Caco-2 (cell line): ENCODE measurements at regions not wholly inside any gene's neighbourhood (a gene's known extent, or its start where the extent isn't known, plus 50 kb on each side); places are given as distances from the start of the nearest gene placed in this dataset.

Experiments
- BruUV-seq: library from RNA; stranded (reverse); fragments of 400-500 nt; replicated peaks from 2 replicates; lab custom pipeline; 2021; lab: Mats Ljungman, UMichigan
- CTCF ChIA-PET: fragments of 300-600 bp; sonication (Branson Sonifier 250); formaldehyde crosslinking; loops from one replicate; lab custom pipeline; 2022; ENCODE audit warnings: antibody characterized with exemption; lab: Charles Lee
- POLR2A ChIA-PET: fragments of 300-600 bp; sonication (Branson Sonifier 250); formaldehyde crosslinking; loops from one replicate; lab custom pipeline; 2022; ENCODE audit warnings: antibody characterized with exemption; lab: Charles Lee
- DNase-seq, 2 experiments: peaks; one replicate each; pipeline versions ENCODE4 v3.0.0 to v3.0.0-alpha.2; 2020 to 2022
- H3K27me3 ChIP-seq: replicated peaks from 2 replicates; pipeline ENCODE4 v1.6.0; 2011; ENCODE audit warnings: low read length; ENCODE audit not compliant: control insufficient read depth, insufficient read depth
- H3K36me3 ChIP-seq: 2 replicates; pipeline ENCODE4 v1.5.1; 2011; ENCODE audit warnings: low read length; ENCODE audit not compliant: control insufficient read depth, insufficient read depth
- H3K4me1 ChIP-seq: fragments of 250-450 bp; sonication (Bioruptor Pico); 2 replicates; pipeline ENCODE4 v1.5.1; 2020; ENCODE audit warnings: mild to moderate bottlenecking
- H3K4me3 ChIP-seq: 2 replicates; pipeline ENCODE4 v1.5.1; 2011; ENCODE audit warnings: low read depth, mild to moderate bottlenecking, control low read depth, low read length
- H3K9me3 ChIP-seq: fragments of 250-450 bp; sonication (Bioruptor Pico); 2 replicates; pipeline ENCODE4 v1.5.1; 2020; ENCODE audit warnings: mild to moderate bottlenecking, moderate library complexity
- H3K27ac Mint-ChIP-seq: one replicate; pipeline ENCODE4 v1.8.0; 2022; ENCODE audit warnings: mixed read lengths; ENCODE audit not compliant: unreplicated experiment
- H3K27me3 Mint-ChIP-seq: one replicate; pipeline ENCODE4 v1.8.0; 2022; ENCODE audit warnings: mixed read lengths; ENCODE audit not compliant: insufficient read depth, unreplicated experiment
- H3K36me3 Mint-ChIP-seq: one replicate; pipeline ENCODE4 v1.8.0; 2022; ENCODE audit warnings: mild to moderate bottlenecking, mixed read lengths; ENCODE audit not compliant: insufficient read depth, unreplicated experiment
- H3K4me1 Mint-ChIP-seq: one replicate; pipeline ENCODE4 v1.8.0; 2022; ENCODE audit warnings: low read depth, mixed read lengths; ENCODE audit not compliant: unreplicated experiment
- H3K4me3 Mint-ChIP-seq: one replicate; pipeline ENCODE4 v1.8.0; 2022; ENCODE audit warnings: mild to moderate bottlenecking, moderate library complexity, mixed read lengths; ENCODE audit not compliant: unreplicated experiment
- H3K9me3 Mint-ChIP-seq: one replicate; pipeline ENCODE4 v1.8.0; 2022; ENCODE audit warnings: mixed read lengths; ENCODE audit not compliant: unreplicated experiment
- intact Hi-C: fragments of 100-400 bp; cut with micrococcal nuclease; formaldehyde crosslinking; loops from one replicate; pipeline ENCODE4 v1.10.0; 2022; ENCODE audit not compliant: unreplicated experiment
- TF ChIP-seq, protein P1 (sequence below), 2 experiments: fragments of 200-600 bp in 1 of 2; IDR thresholded peaks; 1 replicate in 1 of 2; 2 replicates in 1 of 2; pipeline versions ENCODE4 v1.5.1 to v1.8.0; 2011 to 2022; ENCODE audit warnings: antibody characterized with exemption in 1 of 2, control low read depth in 1 of 2, inconsistent platforms in 1 of 2, low read depth in 1 of 2, low read length in 1 of 2, mild to moderate bottlenecking in 1 of 2, moderate library complexity in 1 of 2; ENCODE audit not compliant: insufficient read depth in 1 of 2, severe bottlenecking in 1 of 2, unreplicated experiment in 1 of 2

DNA sequence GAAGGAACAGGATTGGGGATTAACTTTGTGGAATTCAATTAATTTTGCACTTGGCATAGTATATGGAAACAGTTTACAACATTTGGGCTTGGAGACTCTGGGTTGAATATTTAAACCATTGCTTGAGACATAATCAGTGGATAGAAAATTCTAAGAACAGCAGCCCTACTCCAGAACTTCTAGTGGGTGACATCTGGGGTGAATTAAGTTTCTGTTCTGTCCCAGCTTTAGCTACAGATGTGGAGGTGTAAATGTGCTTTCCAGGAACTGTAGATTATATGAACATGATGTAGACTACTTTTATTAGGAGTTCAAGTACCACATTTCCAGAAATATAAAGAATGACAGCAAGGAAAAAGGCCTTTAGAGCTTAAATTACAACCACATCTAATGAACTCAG, 51.9 kb upstream of the SKAP2 start:
- no peak for DNase-seq
- Histone ChIP-seq H3K9me3 (no peaks in the 10 kb centered on the region), H3K36me3 (no peaks in the 10 kb centered on the region), H3K27me3 (no peaks in the 10 kb centered on the region), H3K4me1 (no peaks in the 10 kb centered on the region), H3K4me3 (no peak overlapping the region)
- Mint-ChIP-seq H3K9me3 (no peaks in the 10 kb centered on the region), H3K27me3 (no peaks in the 10 kb centered on the region), H3K4me3 (no peak overlapping the region), H3K27ac (no peak overlapping the region), H3K36me3 (no peaks in the 10 kb centered on the region), H3K4me1 (peaks cover 4% of the 10 kb centered on the region)
- no TSS peak for BruUV-seq
- TF ChIP-seq, protein P1, sequence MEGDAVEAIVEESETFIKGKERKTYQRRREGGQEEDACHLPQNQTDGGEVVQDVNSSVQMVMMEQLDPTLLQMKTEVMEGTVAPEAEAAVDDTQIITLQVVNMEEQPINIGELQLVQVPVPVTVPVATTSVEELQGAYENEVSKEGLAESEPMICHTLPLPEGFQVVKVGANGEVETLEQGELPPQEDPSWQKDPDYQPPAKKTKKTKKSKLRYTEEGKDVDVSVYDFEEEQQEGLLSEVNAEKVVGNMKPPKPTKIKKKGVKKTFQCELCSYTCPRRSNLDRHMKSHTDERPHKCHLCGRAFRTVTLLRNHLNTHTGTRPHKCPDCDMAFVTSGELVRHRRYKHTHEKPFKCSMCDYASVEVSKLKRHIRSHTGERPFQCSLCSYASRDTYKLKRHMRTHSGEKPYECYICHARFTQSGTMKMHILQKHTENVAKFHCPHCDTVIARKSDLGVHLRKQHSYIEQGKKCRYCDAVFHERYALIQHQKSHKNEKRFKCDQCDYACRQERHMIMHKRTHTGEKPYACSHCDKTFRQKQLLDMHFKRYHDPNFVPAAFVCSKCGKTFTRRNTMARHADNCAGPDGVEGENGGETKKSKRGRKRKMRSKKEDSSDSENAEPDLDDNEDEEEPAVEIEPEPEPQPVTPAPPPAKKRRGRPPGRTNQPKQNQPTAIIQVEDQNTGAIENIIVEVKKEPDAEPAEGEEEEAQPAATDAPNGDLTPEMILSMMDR (IDR thresholded peaks at IDR 0.05; ENCODE audit: insufficient read depth in 1 of 2, low read depth in 1 of 2, low read length in 1 of 2, severe bottlenecking in 1 of 2, unreplicated experiment in 1 of 2), result no peak
- intact Hi-C loops, result no loop called here
- CTCF ChIA-PET, result no interaction called here
- POLR2A ChIA-PET, result no interaction called here
